OCI-LY7 (cell line): ENCODE measurements at regions not wholly inside any gene's neighbourhood (a gene's known extent, or its start where the extent isn't known, plus 50 kb on each side); places are given as distances from the start of the nearest gene placed in this dataset.

Source experiments
- BruUV-seq: library from RNA; stranded (reverse); fragments of 400-500 nt; replicated peaks from 2 replicates; lab custom pipeline; 2021; lab: Mats Ljungman, UMichigan
- CTCF ChIA-PET: fragments of 300-600 bp; sonication (Branson Sonifier 250); formaldehyde crosslinking; loops from one replicate; lab custom pipeline; 2022; ENCODE audit warnings: antibody characterized with exemption; ENCODE audit not compliant: unreplicated experiment; lab: Charles Lee
- POLR2A ChIA-PET: fragments of 300-600 bp; sonication (Branson Sonifier 250); formaldehyde crosslinking; loops from one replicate; lab custom pipeline; 2022; ENCODE audit warnings: antibody characterized with exemption; lab: Charles Lee
- DNase-seq: peaks from one replicate; pipeline ENCODE4 v3.0.0-alpha.2; 2015; ENCODE audit warnings: low spot score
- H2AFZ ChIP-seq: fragments of 200-600 bp; sonication (generic), shearing (Covaris generic); 2 replicates; pipeline ENCODE4 v1.6.1; 2014; ENCODE audit warnings: mild to moderate bottlenecking, antibody characterized with exemption, low read length, moderate library complexity
- H3K27ac ChIP-seq: fragments of 200-600 bp; sonication (generic); 2 replicates; pipeline ENCODE4 v1.5.1; 2014; ENCODE audit warnings: mixed run types, low read depth, mild to moderate bottlenecking, moderate library complexity, low read length, inconsistent platforms; ENCODE audit not compliant: poor library complexity, severe bottlenecking
- H3K36me3 ChIP-seq: fragments of 200-600 bp; sonication (generic); 2 replicates; pipeline ENCODE4 v1.6.1; 2014; ENCODE audit warnings: mild to moderate bottlenecking, antibody characterized with exemption, low read length, moderate library complexity, mixed read lengths; ENCODE audit not compliant: insufficient read depth
- H3K4me1 ChIP-seq: fragments of 200-600 bp; sonication (generic); 2 replicates; pipeline ENCODE4 v1.5.1; 2014; ENCODE audit warnings: mild to moderate bottlenecking, low read length; ENCODE audit not compliant: insufficient read depth, poor library complexity, severe bottlenecking
- H3K4me2 ChIP-seq: fragments of 200-600 bp; sonication (generic); 2 replicates; pipeline ENCODE4 v1.6.1; 2014; ENCODE audit warnings: mild to moderate bottlenecking, low read length
- H3K4me3 ChIP-seq: fragments of 200-600 bp; sonication (generic); 2 replicates; pipeline ENCODE4 v1.5.1; 2014; ENCODE audit warnings: mild to moderate bottlenecking, low read depth, low read length; ENCODE audit not compliant: poor library complexity, severe bottlenecking
- H3K79me2 ChIP-seq: fragments of 200-600 bp; sonication (generic); 2 replicates; pipeline ENCODE4 v1.6.1; 2016; ENCODE audit warnings: low read depth, mild to moderate bottlenecking, low read length, moderate library complexity, mixed read lengths; ENCODE audit not compliant: insufficient read depth
- H3K9me2 ChIP-seq: fragments of 200-600 bp; sonication (generic); 2 replicates; pipeline ENCODE4 v1.6.1; 2016; ENCODE audit warnings: mild to moderate bottlenecking, low read length, mixed read lengths; ENCODE audit not compliant: insufficient read depth
- H3K9me3 ChIP-seq: fragments of 200-600 bp; sonication (generic); 2 replicates; pipeline ENCODE4 v1.6.1; 2014; ENCODE audit warnings: mild to moderate bottlenecking, mixed run types, low read length, mixed read lengths
- H4K20me1 ChIP-seq: fragments of 200-600 bp; sonication (generic); 2 replicates; pipeline ENCODE4 v1.6.1; 2014; ENCODE audit warnings: mild to moderate bottlenecking, antibody characterized with exemption, low read length, moderate library complexity, mixed read lengths; ENCODE audit not compliant: insufficient read depth
- CTCF ChIP-seq: fragments of 200-600 bp; sonication (generic); conservative IDR thresholded peaks from 2 replicates; pipeline ENCODE4 v1.5.1; 2014; ENCODE audit warnings: mild to moderate bottlenecking, antibody characterized with exemption, low read length, moderate library complexity, mixed read lengths
- EZH2phosphoT487 ChIP-seq: fragments of 200-600 bp; sonication (generic); IDR thresholded peaks from 2 replicates; pipeline ENCODE4 v1.6.1; 2018; ENCODE audit warnings: low read depth, borderline replicate concordance, mild to moderate bottlenecking, mixed run types, antibody characterized with exemption, low read length, moderate library complexity, mixed read lengths
- intact Hi-C: fragments of 100-400 bp; cut with micrococcal nuclease; formaldehyde crosslinking; loops from one replicate; pipeline ENCODE4 v1.10.0; 2022; ENCODE audit not compliant: unreplicated experiment

GRCh38 chr1:198856601-198857000 lies 217.8 kb downstream of the PTPRC start:
- Histone ChIP-seq H3K9me3 (no peaks in the 10 kb centered on the region), H3K4me1 (no peaks in the 10 kb centered on the region), H3K27ac (no peak overlapping the region), H3K4me3 (no peak overlapping the region), H3K79me2 (no peaks in the 10 kb centered on the region), H3K36me3 (peaks cover 20% of the 10 kb centered on the region), H2AFZ (no peak overlapping the region), H3K9me2 (no peaks in the 10 kb centered on the region), H4K20me1 (no peaks in the 10 kb centered on the region), H3K4me2 (no peak overlapping the region)
- BruUV-seq: no TSS peak
- CTCF ChIA-PET: no interaction called here
- intact Hi-C loops: no loop called here
- no peak for TF ChIP-seq CTCF
- TF ChIP-seq EZH2phosphoT487: no peak
- POLR2A ChIA-PET: interaction anchor here (0.8 to 2.4 kb wide), 5 partner anchors 9 to 247 kb away, joined by 3 to 9 read pairs (median 3); no protein-coding TSS in a partner anchor
- DNase-seq: no peak

GRCh38 chr1:198858033-198858432 lies 219.2 kb downstream of the PTPRC start:
- intact Hi-C loops: no loop called here
- Histone ChIP-seq H3K36me3 (peaks cover 20% of the 10 kb centered on the region), H2AFZ (no peak overlapping the region), H3K9me3 (no peaks in the 10 kb centered on the region), H3K4me2 (no peak overlapping the region), H3K27ac (no peak overlapping the region), H3K4me3 (no peak overlapping the region), H3K9me2 (no peaks in the 10 kb centered on the region), H4K20me1 (no peaks in the 10 kb centered on the region), H3K4me1 (no peaks in the 10 kb centered on the region), H3K79me2 (no peaks in the 10 kb centered on the region)
- POLR2A ChIA-PET: interaction anchor here (0.8 kb wide), 1 partner anchor 15 kb away, joined by 3 read pairs; no protein-coding TSS in a partner anchor
- BruUV-seq: no TSS peak
- CTCF ChIA-PET: no interaction called here
- DNase-seq: no peak
- no peak for TF ChIP-seq EZH2phosphoT487
- no peak for TF ChIP-seq CTCF

GRCh38 chr1:198860371-198860770 lies 221.5 kb downstream of the PTPRC start:
- H3K79me2 ChIP-seq: no peaks in the 10 kb centered on the region
- peaks cover 11% of the 10 kb centered on the region; the same call in 1 of the 2 replicates for H3K36me3 ChIP-seq
- CTCF ChIA-PET: no interaction called here
- no peak overlapping the region for H3K27ac ChIP-seq
- TF ChIP-seq EZH2phosphoT487 (no peak), CTCF (no peak)
- no TSS peak for BruUV-seq
- POLR2A ChIA-PET: no interaction called here
- no peaks in the 10 kb centered on the region for H4K20me1 ChIP-seq
- no peaks in the 10 kb centered on the region for H3K9me3 ChIP-seq
- H3K4me2 ChIP-seq: no peak overlapping the region
- no peak overlapping the region for H2AFZ ChIP-seq
- no peak overlapping the region for H3K4me3 ChIP-seq
- no peaks in the 10 kb centered on the region for H3K9me2 ChIP-seq
- intact Hi-C loops: no loop called here
- DNase-seq: no peak
- no peaks in the 10 kb centered on the region for H3K4me1 ChIP-seq
